ENCODE measurements at regions not wholly inside any gene's neighbourhood (a gene's known extent, or its start where the extent isn't known, plus 50 kb on each side); places are given as distances from the start of the nearest gene placed in this dataset.

DNA sequence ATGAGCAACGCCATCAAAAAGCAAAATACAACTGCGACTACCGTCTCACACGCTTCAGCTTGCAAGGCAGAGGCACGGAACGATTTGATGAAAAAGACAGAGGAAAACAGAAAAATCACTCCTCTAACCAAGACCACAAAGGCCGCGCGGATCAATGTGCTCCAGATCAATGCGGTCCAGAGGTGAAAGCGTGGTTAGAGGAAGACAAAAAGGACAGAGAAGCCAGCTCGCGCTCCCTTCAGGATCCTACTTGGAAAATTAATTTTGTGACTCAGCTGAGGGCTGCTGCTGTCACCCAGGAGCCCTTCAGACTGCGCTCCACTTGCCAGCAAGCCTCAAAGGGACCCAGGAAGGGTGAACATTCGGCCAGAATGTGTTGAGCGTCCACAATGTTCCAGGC is 140.2 kb upstream of the RPS6KA2 start (continued):
- peak; percentile 50 for TF ChIP-seq ZBTB33 (CRISPR knock-in tag; IDR thresholded peaks at IDR 0.05)

DNA sequence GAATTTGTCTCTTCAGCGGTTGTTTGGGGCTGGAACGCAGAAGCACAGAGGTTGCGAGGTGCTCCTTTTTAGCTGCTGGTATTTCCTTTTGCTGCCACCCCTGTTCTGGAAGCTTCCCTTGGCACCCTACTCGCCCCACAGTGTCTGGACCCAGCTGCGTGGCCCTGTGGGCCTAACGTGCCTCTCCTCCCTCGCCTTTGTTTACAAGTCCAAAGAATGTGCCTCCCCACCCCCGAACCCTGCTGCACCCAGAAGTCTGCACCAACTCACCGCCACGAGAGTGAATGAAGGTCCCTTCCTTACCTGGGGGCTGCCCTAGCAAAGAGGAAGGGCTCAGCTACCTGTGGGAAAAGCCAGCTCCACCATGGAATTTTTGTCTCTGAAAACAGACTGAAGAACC is 139.7 kb upstream of the RPS6KA2 start:
- Histone ChIP-seq H3K79me2 (ENCODE audit: insufficient read depth, low read length) (no peaks in the 10 kb centered on the region), H3K4me3 (replicated peaks in 1 of 3; ENCODE audit: insufficient read depth in 1 of 3, low read depth in 2 of 3, low read length in 3 of 3) (no peak overlapping the region), H4K20me1 (ENCODE audit: insufficient read depth, low read length) (no peaks in the 10 kb centered on the region), H2AFZ (ENCODE audit: low read length) (no peak overlapping the region), H3K27ac (ENCODE audit: extremely low read length, insufficient read depth, low read length) (no peak overlapping the region), H3K27me3 (ENCODE audit: control insufficient read depth in 1 of 2, insufficient read depth in 2 of 2, low read length in 2 of 2) (peaks cover 2 to 33% of the 10 kb centered on the region in 2 experiments; a peak in 4 of 5 replicates), H3K36me3 (replicated peaks in 1 of 2; ENCODE audit: control insufficient read depth in 1 of 2, insufficient read depth in 2 of 2, low read length in 2 of 2) (no peaks in the 10 kb centered on the region), H3K9me3 (ENCODE audit: low read length) (no peaks in the 10 kb centered on the region), H3K4me1 (ENCODE audit: insufficient read depth, low read length) (peaks cover 8% of the 10 kb centered on the region), H3K9ac (ENCODE audit: insufficient read depth, low read depth, low read length) (no peak overlapping the region), H3K4me2 (ENCODE audit: low read depth, low read length) (no peak overlapping the region)
- no TSS peak for BruUV-seq (replicated peaks)
- DNase-seq (ENCODE audit: low spot score) (no peak), FAIRE-seq (no peak), ATAC-seq (no peak)
- intact Hi-C loops (cut with micrococcal nuclease; ENCODE audit: unreplicated experiment), result no loop called here
- WGBS (ENCODE audit: low lambda C conversion rate), result 25% methylated on average over 10 of the region's 10 CpGs
- CTCF ChIA-PET (ENCODE audit: low intra/inter-chr PET ratio, low total read pairs), result no interaction called here
- POLR2A ChIA-PET, result no interaction called here
- in situ Hi-C loops (cut with HindIII; ENCODE audit: extremely low pct_ligation_motif_present, low pct_unique_long_range_greater_than_20kb), result no loop called here
- TF ChIP-seq, protein P1, sequence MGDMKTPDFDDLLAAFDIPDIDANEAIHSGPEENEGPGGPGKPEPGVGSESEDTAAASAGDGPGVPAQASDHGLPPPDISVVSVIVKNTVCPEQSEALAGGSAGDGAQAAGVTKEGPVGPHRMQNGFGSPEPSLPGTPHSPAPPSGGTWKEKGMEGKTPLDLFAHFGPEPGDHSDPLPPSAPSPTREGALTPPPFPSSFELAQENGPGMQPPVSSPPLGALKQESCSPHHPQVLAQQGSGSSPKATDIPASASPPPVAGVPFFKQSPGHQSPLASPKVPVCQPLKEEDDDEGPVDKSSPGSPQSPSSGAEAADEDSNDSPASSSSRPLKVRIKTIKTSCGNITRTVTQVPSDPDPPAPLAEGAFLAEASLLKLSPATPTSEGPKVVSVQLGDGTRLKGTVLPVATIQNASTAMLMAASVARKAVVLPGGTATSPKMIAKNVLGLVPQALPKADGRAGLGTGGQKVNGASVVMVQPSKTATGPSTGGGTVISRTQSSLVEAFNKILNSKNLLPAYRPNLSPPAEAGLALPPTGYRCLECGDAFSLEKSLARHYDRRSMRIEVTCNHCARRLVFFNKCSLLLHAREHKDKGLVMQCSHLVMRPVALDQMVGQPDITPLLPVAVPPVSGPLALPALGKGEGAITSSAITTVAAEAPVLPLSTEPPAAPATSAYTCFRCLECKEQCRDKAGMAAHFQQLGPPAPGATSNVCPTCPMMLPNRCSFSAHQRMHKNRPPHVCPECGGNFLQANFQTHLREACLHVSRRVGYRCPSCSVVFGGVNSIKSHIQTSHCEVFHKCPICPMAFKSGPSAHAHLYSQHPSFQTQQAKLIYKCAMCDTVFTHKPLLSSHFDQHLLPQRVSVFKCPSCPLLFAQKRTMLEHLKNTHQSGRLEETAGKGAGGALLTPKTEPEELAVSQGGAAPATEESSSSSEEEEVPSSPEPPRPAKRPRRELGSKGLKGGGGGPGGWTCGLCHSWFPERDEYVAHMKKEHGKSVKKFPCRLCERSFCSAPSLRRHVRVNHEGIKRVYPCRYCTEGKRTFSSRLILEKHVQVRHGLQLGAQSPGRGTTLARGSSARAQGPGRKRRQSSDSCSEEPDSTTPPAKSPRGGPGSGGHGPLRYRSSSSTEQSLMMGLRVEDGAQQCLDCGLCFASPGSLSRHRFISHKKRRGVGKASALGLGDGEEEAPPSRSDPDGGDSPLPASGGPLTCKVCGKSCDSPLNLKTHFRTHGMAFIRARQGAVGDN (CRISPR knock-in tag; IDR thresholded peaks at IDR 0.05), result peak; percentile 42
- TF ChIP-seq SMAD9 (CRISPR knock-in tag; IDR thresholded peaks at IDR 0.05), result no peak
- peak; percentile 14; the same call in 1 of the 2 replicates for TF ChIP-seq ARID4A (CRISPR knock-in tag; IDR thresholded peaks at IDR 0.05; ENCODE audit: borderline replicate concordance)
- TF ChIP-seq HES4 (CRISPR knock-in tag; IDR thresholded peaks at IDR 0.05; ENCODE audit: borderline replicate concordance), result 0 out of 2 replicates have a peak, but pooled peaks have one; percentile 34

Data from HepG2 (cell line).